OCI-LY7 (cell line): ENCODE measurements at regions not wholly inside any gene's neighbourhood (a gene's known extent, or its start where the extent isn't known, plus 50 kb on each side); places are given as distances from the start of the nearest gene placed in this dataset.

ENCODE experiments used
- BruUV-seq: library from RNA; stranded (reverse); fragments of 400-500 nt; replicated peaks from 2 replicates; lab custom pipeline; 2021; lab: Mats Ljungman, UMichigan
- CTCF ChIA-PET: fragments of 300-600 bp; sonication (Branson Sonifier 250); formaldehyde crosslinking; loops from one replicate; lab custom pipeline; 2022; ENCODE audit warnings: antibody characterized with exemption; ENCODE audit not compliant: unreplicated experiment; lab: Charles Lee
- POLR2A ChIA-PET: fragments of 300-600 bp; sonication (Branson Sonifier 250); formaldehyde crosslinking; loops from one replicate; lab custom pipeline; 2022; ENCODE audit warnings: antibody characterized with exemption; lab: Charles Lee
- DNase-seq: peaks from one replicate; pipeline ENCODE4 v3.0.0-alpha.2; 2015; ENCODE audit warnings: low spot score
- H2AFZ ChIP-seq: fragments of 200-600 bp; sonication (generic), shearing (Covaris generic); 2 replicates; pipeline ENCODE4 v1.6.1; 2014; ENCODE audit warnings: mild to moderate bottlenecking, antibody characterized with exemption, low read length, moderate library complexity
- H3K27ac ChIP-seq: fragments of 200-600 bp; sonication (generic); 2 replicates; pipeline ENCODE4 v1.5.1; 2014; ENCODE audit warnings: mixed run types, low read depth, mild to moderate bottlenecking, moderate library complexity, low read length, inconsistent platforms; ENCODE audit not compliant: poor library complexity, severe bottlenecking
- H3K36me3 ChIP-seq: fragments of 200-600 bp; sonication (generic); 2 replicates; pipeline ENCODE4 v1.6.1; 2014; ENCODE audit warnings: mild to moderate bottlenecking, antibody characterized with exemption, low read length, moderate library complexity, mixed read lengths; ENCODE audit not compliant: insufficient read depth
- H3K4me1 ChIP-seq: fragments of 200-600 bp; sonication (generic); 2 replicates; pipeline ENCODE4 v1.5.1; 2014; ENCODE audit warnings: mild to moderate bottlenecking, low read length; ENCODE audit not compliant: insufficient read depth, poor library complexity, severe bottlenecking
- H3K4me2 ChIP-seq: fragments of 200-600 bp; sonication (generic); 2 replicates; pipeline ENCODE4 v1.6.1; 2014; ENCODE audit warnings: mild to moderate bottlenecking, low read length
- H3K4me3 ChIP-seq: fragments of 200-600 bp; sonication (generic); 2 replicates; pipeline ENCODE4 v1.5.1; 2014; ENCODE audit warnings: mild to moderate bottlenecking, low read depth, low read length; ENCODE audit not compliant: poor library complexity, severe bottlenecking
- H3K79me2 ChIP-seq: fragments of 200-600 bp; sonication (generic); 2 replicates; pipeline ENCODE4 v1.6.1; 2016; ENCODE audit warnings: low read depth, mild to moderate bottlenecking, low read length, moderate library complexity, mixed read lengths; ENCODE audit not compliant: insufficient read depth
- H3K9me2 ChIP-seq: fragments of 200-600 bp; sonication (generic); 2 replicates; pipeline ENCODE4 v1.6.1; 2016; ENCODE audit warnings: mild to moderate bottlenecking, low read length, mixed read lengths; ENCODE audit not compliant: insufficient read depth
- H3K9me3 ChIP-seq: fragments of 200-600 bp; sonication (generic); 2 replicates; pipeline ENCODE4 v1.6.1; 2014; ENCODE audit warnings: mild to moderate bottlenecking, mixed run types, low read length, mixed read lengths
- H4K20me1 ChIP-seq: fragments of 200-600 bp; sonication (generic); 2 replicates; pipeline ENCODE4 v1.6.1; 2014; ENCODE audit warnings: mild to moderate bottlenecking, antibody characterized with exemption, low read length, moderate library complexity, mixed read lengths; ENCODE audit not compliant: insufficient read depth
- CTCF ChIP-seq: fragments of 200-600 bp; sonication (generic); conservative IDR thresholded peaks from 2 replicates; pipeline ENCODE4 v1.5.1; 2014; ENCODE audit warnings: mild to moderate bottlenecking, antibody characterized with exemption, low read length, moderate library complexity, mixed read lengths
- EZH2phosphoT487 ChIP-seq: fragments of 200-600 bp; sonication (generic); IDR thresholded peaks from 2 replicates; pipeline ENCODE4 v1.6.1; 2018; ENCODE audit warnings: low read depth, borderline replicate concordance, mild to moderate bottlenecking, mixed run types, antibody characterized with exemption, low read length, moderate library complexity, mixed read lengths
- intact Hi-C: fragments of 100-400 bp; cut with micrococcal nuclease; formaldehyde crosslinking; loops from one replicate; pipeline ENCODE4 v1.10.0; 2022; ENCODE audit not compliant: unreplicated experiment

GRCh38 chr4:181204109-181204508 lies 1039.1 kb upstream of the TENM3 start:
- no TSS peak for BruUV-seq
- Histone ChIP-seq H3K9me2 (no peaks in the 10 kb centered on the region), H2AFZ (no peak overlapping the region), H3K4me1 (no peaks in the 10 kb centered on the region), H3K4me2 (no peak overlapping the region), H3K4me3 (no peak overlapping the region), H3K9me3 (no peaks in the 10 kb centered on the region), H3K79me2 (no peaks in the 10 kb centered on the region), H4K20me1 (no peaks in the 10 kb centered on the region), H3K27ac (no peak overlapping the region), H3K36me3 (no peaks in the 10 kb centered on the region)
- TF ChIP-seq CTCF (no peak), EZH2phosphoT487 (no peak)
- intact Hi-C loops = no loop called here
- ChIA-PET POLR2A (interaction anchor here (1.6 kb wide), 1 partner anchor 8 kb away, joined by 3 read pairs; no protein-coding TSS in a partner anchor), CTCF (no interaction called here)
- DNase-seq = no peak

GRCh38 chr4:181213551-181213950 lies 1029.7 kb upstream of the TENM3 start:
- H3K9me2 ChIP-seq = no peaks in the 10 kb centered on the region
- H4K20me1 ChIP-seq = no peaks in the 10 kb centered on the region
- H3K27ac ChIP-seq = no peak overlapping the region
- ChIA-PET POLR2A (interaction anchor here (0.7 kb wide), 1 partner anchor 1681 kb away, joined by 3 read pairs; no protein-coding TSS in a partner anchor), CTCF (no interaction called here)
- no TSS peak for BruUV-seq
- intact Hi-C loops = no loop called here
- no peak overlapping the region for H2AFZ ChIP-seq
- no peaks in the 10 kb centered on the region for H3K79me2 ChIP-seq
- no peak overlapping the region for H3K4me3 ChIP-seq
- no peaks in the 10 kb centered on the region for H3K9me3 ChIP-seq
- TF ChIP-seq EZH2phosphoT487 (no peak), CTCF (no peak)
- no peak overlapping the region for H3K4me2 ChIP-seq
- no peak for DNase-seq
- H3K36me3 ChIP-seq = no peaks in the 10 kb centered on the region
- no peaks in the 10 kb centered on the region for H3K4me1 ChIP-seq

DNA sequence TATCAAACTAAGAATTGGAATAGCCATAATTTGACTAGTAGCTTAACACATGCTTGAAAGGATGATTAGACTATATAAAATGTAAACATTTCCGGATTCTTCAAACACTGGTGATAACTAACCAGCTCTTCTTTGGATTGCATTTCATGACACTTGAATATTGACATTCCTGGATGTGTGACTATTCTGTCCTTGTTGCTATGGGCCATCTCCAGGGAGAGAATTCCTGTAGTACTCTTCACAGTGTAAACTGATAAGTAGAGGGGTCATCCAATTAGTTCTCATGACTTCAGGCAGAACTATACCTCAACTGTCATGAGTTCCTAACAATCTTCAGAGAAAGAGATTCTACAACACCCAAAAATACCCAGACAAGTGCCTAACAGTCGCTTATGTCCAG lies 1026.7 kb upstream of the TENM3 start:
- BruUV-seq = no TSS peak

More for the DNA sequence above, 1026.7 kb upstream of the TENM3 start:
- CTCF ChIA-PET = no interaction called here
- no peak overlapping the region for H3K4me3 ChIP-seq
- no peaks in the 10 kb centered on the region for H3K36me3 ChIP-seq
- H3K4me1 ChIP-seq = no peaks in the 10 kb centered on the region
- POLR2A ChIA-PET = interaction anchor here (0.8 kb wide), 1 partner anchor 11 kb away, joined by 3 read pairs; no protein-coding TSS in a partner anchor
- H3K9me3 ChIP-seq = no peaks in the 10 kb centered on the region
- no peak overlapping the region for H3K4me2 ChIP-seq
- H3K79me2 ChIP-seq = no peaks in the 10 kb centered on the region
- no peak overlapping the region for H2AFZ ChIP-seq
- intact Hi-C loops = no loop called here
- DNase-seq = no peak
- H3K9me2 ChIP-seq = no peaks in the 10 kb centered on the region
- no peak overlapping the region for H3K27ac ChIP-seq
- no peaks in the 10 kb centered on the region for H4K20me1 ChIP-seq
- no peak for TF ChIP-seq EZH2phosphoT487
- TF ChIP-seq CTCF = no peak
